Spleen (tissue), 7 donors: ENCODE measurements at regions not wholly inside any gene's neighbourhood (a gene's known extent, or its start where the extent isn't known, plus 50 kb on each side); places are given as distances from the start of the nearest gene placed in this dataset.

Source experiments
- CTCF ChIP-seq, 11 experiments: fragments of 200-600 bp in 7 of 11; fragments of 450-650 bp in 4 of 11; sonication (generic) in 4 of 11; IDR thresholded peaks in 8 of 11; conservative IDR thresholded peaks in 3 of 11; 1 replicate in 7 of 11; 2 replicates in 4 of 11; pipeline versions ENCODE4 v1.4.0 to v1.8.0; 2016 to 2021; ENCODE audit warnings: antibody characterized with exemption in 11 of 11, inconsistent platforms in 4 of 11, mild to moderate bottlenecking in 1 of 11
- POLR2A ChIP-seq, 3 donors: fragments of 450-650 bp; IDR thresholded peaks; one replicate each; pipeline ENCODE4 v1.5.1; 2017; ENCODE audit warnings: antibody characterized with exemption in 3 of 3, mild to moderate bottlenecking in 1 of 3
- POLR2AphosphoS5 ChIP-seq, 3 donors: sonication (generic); formaldehyde crosslinking; IDR thresholded peaks; one replicate each; pipeline ENCODE4 v1.5.1; 2017; ENCODE audit warnings: antibody characterized with exemption in 3 of 3
- donor health status: DM: no; HTN: no; CAD: no; lungs with moderate emphysema.
- donor health status: DM: no; HTN: no; CAD: no.
- donor health status: DM: no; HTN: no; CAD: no.

GRCh38 chr2:8505311-8505920, 176.4 kb upstream of the ID2 start:
- TF ChIP-seq POLR2AphosphoS5 (IDR thresholded peaks at IDR 0.05) (no peak), CTCF (IDR thresholded peaks at IDR 0.05 in 8 of 11, conservative IDR thresholded peaks at IDR 0.05 in 3 of 11) (no peak), POLR2A (IDR thresholded peaks at IDR 0.05) (no peak)
